ENCODE measurements at regions not wholly inside any gene's neighbourhood (a gene's known extent, or its start where the extent isn't known, plus 50 kb on each side); places are given as distances from the start of the nearest gene placed in this dataset.

GRCh38 chr5:100161868-100162267 is 373.3 kb upstream of the FAM174A start:
- TF ChIP-seq CTCF (IDR thresholded peaks at IDR 0.05) (no peak), USF1 (IDR thresholded peaks at IDR 0.05; ENCODE audit: borderline replicate concordance, low read depth) (no peak)

Measured in SK-N-SH (cell line).